Activated CD8-positive, alpha-beta memory T cell treated with anti-CD3 and anti-CD28 coated beads, Interleukin-2, amount 50 U/mL, for 48 hours (primary cell): ENCODE measurements at regions not wholly inside any gene's neighbourhood (a gene's known extent, or its start where the extent isn't known, plus 50 kb on each side); places are given as distances from the start of the nearest gene placed in this dataset.
"Not testable (repeated sequence)": the region's sequence is repeated elsewhere in the genome, so short reads cannot be mapped to it uniquely, and the experiment has no call there.

Experiments used
- DNase-seq: peaks from one replicate; pipeline ENCODE4 v3.0.0-alpha.2; 2020

- DNase-seq, result no peak
Observed at GRCh38 chr13:88436974-88437373, 765.8 kb downstream of the SLITRK5 start.

- no peak for DNase-seq
Observed at GRCh38 chr13:88450515-88450914, 779.3 kb downstream of the SLITRK5 start.

GRCh38 chr13:88456151-88456550, 785.0 kb downstream of the SLITRK5 start:
- DNase-seq, result no peak

DNA sequence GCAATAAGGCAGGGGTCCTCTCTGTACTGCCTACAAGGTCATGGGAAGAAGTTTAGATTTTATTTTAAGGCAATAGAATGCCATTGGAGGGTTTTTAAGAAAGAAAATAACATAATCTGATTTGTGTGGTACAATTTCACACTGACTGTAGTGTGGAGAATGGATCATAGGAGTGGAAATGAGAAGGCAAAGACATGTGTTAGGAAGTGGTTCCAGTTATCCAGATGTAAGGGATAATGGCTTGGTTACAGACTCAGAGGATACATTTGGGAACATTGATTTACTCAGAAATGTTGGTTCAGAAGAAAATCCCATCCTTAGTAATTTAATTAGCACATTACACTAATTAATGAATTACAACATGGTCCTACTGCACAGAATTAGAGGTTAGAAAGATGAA, 788.2 kb downstream of the SLITRK5 start:
- no peak for DNase-seq

DNA sequence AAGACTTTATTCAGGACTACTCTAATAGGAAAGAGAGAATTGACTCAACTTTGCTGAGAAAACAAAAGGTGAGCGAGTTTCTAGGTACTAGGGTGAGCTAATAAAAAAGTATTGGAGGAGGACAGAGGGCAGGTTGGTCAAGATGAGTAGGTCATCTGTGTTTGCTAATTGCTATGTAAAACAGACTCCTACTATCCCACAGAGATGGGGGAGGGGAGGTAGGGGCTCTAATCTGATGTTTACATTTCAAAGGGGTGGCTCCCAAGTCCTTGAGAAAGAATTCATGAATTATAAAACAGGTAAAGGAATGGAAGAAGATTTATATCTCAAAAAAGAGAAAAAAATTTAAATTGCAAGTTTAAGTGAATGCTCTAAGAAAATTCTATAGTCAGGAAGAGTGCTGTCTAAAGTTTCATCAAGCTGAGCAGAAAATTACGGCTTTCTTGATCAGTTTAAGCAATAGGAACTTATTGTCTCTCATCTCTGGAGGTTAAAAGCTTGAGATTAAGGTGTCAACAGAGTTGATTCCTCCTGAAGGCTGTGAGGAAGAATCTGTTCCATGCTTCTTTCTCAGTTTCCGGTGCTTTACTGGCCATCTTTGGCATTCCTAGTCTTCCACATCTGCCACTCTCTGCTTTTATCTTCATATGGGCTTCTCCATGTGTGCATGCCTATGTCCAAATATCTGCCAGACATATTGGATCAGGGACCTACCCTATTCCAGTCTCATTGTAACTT, 790.3 kb downstream of the SLITRK5 start:
- no peak for DNase-seq

- no peak for DNase-seq
Observed at GRCh38 chr13:88464851-88465250, 793.7 kb downstream of the SLITRK5 start.

GRCh38 chr13:88472316-88472715, 801.1 kb downstream of the SLITRK5 start:
- no peak for DNase-seq

GRCh38 chr13:88483202-88483601, 812.0 kb downstream of the SLITRK5 start:
- DNase-seq, result no peak

DNA sequence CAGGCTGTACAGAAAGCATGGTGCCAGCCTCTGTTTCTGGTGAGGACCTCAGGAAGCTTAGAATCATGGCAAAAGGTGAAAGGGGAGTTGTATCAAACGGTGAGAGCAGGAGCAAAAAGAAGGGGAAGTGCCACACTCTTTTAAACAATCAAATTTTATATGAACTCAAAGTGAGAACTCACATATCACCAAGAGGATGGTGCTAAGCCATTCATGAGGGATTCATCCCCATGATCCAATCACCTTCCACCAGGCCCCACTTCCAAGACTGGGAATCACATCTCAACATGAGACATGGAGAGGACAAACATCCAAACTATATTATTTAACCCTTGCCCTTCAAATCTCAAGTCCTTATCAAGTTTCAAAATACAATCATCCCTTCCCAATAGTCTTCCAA, 836.7 kb downstream of the SLITRK5 start:
- DNase-seq, result no peak

GRCh38 chr13:88512993-88513392, 841.8 kb downstream of the SLITRK5 start:
- not testable (repeated sequence) for DNase-seq

GRCh38 chr13:88526186-88526852, 855.1 kb downstream of the SLITRK5 start:
- no peak for DNase-seq

DNA sequence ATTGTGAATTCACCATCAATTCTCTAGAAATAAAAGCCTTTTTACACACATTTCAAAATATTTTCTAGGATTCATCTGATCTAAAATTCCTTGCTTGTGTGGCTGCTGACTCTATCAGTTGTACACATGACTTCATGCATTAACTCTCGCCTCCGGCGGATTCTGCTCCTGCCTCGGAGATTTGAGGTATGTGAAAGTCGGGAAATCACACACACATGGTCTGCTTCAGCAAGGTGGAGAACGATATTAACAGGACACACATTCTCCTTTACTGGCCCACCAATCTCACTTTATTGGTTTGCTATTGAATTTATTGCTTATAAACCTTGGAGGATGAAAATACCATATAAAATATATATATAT, 855.7 kb downstream of the SLITRK5 start:
- no peak for DNase-seq

GRCh38 chr13:88541994-88542393, 870.8 kb downstream of the SLITRK5 start:
- DNase-seq, result no peak

DNA sequence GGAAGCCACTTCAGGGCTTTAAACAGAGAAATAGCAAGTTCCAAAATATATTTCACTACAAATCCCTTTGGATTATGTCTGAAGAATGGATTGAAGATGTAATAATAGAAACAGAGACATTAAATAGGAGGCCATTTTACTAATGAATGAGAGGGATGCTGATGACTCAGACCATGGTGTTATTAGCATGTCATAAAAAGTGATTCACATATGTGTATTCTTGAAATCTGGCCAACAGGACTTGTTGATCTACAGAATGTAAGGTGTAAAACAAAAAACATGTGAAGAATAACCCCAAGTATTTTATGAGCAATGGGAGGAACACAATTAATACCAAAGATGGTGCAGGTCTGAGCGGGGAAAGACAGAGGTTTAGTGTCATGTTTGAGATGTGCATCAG, 873.7 kb downstream of the SLITRK5 start:
- no peak for DNase-seq

DNA sequence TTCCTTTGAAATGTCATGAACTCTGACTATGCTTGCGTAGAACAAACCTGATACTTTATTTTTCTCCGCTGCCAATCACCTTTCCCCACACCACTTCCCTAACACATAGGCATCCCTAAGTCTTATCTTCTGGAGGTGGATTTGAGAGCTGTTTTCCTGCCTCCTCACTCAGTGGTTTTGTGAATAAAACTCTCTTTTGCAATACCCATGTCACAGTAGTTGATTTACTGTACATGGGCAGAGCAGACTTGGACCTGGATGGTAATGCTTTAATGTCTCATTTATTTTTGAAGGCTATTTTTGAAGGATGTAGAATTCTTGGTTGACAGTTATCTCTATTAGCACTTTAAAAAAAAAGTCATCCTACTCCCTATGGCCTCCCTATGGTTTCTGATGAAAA, 881.8 kb downstream of the SLITRK5 start:
- DNase-seq, result no peak

DNA sequence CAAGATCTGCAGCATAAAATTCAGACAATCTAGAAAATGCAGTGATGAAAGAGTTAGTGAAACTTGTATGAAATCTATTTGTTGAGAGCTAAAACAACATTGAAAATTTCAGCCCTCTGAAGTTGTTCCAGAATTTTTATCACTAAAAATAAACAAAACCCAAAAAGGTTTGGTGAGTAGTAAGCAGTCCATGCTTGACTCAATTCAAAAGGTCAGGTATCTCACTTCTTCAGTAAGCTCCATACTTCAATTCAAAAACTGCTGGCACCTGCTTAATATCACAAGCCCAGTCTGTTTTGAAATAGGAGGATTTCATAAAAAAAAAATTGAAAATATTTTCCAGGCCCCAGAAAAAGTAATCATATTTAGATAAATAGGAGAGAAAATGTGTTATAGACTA, 894.4 kb downstream of the SLITRK5 start:
- no peak for DNase-seq

DNA sequence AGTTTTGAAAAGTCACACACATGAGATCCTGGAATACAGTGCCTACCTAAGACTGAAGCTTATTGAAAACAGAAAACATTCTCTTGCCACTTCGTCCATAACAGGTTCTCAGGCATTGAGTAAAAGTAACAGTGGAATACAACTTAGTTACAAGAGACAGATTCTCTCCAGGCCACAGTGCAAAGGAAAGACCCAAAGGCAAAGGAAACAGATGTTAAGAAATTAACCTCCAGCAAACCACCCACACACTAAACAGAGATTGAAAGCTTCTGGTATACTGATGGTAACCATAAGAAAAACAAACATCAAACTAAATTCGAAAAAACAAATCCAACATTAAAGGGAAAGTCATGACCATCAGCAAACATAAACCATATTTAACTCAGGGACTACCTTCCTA, 914.7 kb downstream of the SLITRK5 start:
- DNase-seq, result no peak

DNA sequence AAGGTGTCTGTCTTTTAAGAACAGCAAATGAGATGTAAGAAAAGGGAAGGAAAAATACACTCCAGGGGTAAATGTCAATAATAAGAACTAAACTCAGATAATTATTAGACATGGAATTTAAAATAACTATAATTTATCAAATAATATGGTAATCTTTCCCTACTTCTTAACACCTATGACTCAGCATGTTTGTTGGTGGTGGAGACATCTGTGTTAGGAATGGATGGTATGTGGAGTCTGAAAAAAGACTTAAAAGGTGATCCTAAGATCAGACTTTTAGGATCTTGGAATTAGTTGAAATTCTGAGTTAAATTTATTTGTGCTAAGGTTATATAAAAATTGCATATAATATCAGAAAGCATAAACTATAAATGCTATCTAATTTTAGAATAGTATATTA, 915.1 kb downstream of the SLITRK5 start:
- no peak for DNase-seq

GRCh38 chr13:88590574-88590973, 919.4 kb downstream of the SLITRK5 start:
- DNase-seq, result no peak

GRCh38 chr13:88592105-88592504, 920.9 kb downstream of the SLITRK5 start:
- no peak for DNase-seq

GRCh38 chr13:88601949-88602348, 930.8 kb downstream of the SLITRK5 start:
- no peak for DNase-seq

GRCh38 chr13:88602786-88603777, 931.9 kb downstream of the SLITRK5 start:
- no peak for DNase-seq

- DNase-seq, result no peak
Observed at GRCh38 chr13:88617176-88617575, 946.0 kb downstream of the SLITRK5 start.
